AG08395 (cell line): ENCODE measurements at regions not wholly inside any gene's neighbourhood (a gene's known extent, or its start where the extent isn't known, plus 50 kb on each side); places are given as distances from the start of the nearest gene placed in this dataset.
A peak's percentile ranks its signal among the peaks of the same experiment; 100 is the strongest.

Source experiments
- DNase-seq: peaks from one replicate; pipeline ENCODE4 v3.0.0; 2012; ENCODE audit warnings: mixed read lengths, low spot score

DNA sequence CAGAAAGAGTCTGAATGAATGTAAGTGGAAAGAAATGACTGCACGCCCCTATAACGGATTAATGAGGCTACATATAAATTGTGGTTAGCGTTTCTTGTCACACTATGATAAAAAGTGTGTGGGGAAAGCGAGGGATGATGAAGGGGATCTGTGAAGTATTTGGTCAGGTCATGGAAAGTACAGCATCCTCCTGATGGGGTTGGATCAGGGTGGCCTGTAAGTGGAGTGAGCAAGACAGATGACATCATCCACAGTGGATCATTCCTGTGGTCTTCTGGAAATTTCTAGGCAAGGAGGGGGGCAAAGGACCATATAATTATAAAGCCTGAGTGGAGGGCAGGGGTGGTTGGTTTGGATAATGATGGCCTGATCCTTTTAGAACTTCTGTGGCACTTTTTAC, 606.0 kb downstream of the INHBA start:
- peak; percentile 65 for DNase-seq

DNA sequence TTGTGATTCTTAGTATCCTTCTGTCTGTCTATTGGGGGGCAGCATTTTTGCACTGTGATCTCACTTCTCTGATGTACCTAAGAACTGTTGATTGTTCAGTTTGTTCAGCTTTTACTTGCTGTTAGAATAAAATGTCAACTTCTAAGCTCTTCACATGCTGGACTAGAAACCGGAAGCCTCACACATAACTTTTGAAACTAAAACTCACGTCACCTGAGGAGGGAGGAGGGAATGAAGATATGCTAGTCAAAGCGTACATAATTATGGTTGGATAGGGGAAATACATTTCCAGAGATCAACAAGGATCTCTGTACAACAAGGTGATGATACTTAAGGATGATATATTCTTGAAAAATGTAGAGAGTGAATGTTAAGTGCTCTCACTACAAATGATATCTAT, 609.7 kb downstream of the INHBA start:
- no peak for DNase-seq

DNA sequence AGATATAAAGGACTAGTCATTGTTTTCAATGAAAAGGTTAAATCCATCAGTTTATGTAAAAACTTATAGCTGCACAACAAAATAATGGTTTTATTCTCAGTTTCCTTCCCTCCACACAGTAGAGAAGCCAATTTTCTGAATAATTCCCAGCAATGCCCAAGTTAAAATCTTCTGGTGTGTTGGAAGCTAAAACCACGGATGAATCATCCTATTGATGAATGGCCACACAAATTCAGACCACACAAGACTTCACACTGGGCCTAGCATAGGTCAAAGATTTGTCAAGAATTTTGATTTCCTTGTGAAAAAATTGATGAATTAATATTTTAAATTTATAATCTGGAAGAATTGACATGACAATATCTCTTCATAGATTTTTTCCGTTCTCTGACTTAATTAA, 617.6 kb downstream of the INHBA start:
- DNase-seq: peak; percentile 52

DNA sequence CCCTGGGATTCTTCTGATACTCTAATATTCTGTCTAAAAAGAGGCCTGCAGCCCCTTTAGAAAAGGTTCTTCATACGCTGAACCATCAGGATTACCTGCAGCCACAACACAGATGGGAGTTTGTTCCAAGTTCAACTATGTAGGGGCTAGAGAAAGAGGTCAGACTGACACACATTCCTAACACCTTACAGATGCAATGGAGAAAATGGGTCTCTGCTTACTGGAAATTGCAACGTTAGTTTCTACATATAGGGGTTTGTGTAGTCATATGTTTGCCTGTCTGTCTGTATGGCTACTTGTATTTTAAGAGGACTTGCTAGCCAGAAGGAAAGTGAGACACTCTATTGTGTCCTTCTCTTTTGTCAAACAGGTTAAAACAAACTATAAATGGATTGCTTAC, 618.5 kb downstream of the INHBA start:
- DNase-seq: no peak

DNA sequence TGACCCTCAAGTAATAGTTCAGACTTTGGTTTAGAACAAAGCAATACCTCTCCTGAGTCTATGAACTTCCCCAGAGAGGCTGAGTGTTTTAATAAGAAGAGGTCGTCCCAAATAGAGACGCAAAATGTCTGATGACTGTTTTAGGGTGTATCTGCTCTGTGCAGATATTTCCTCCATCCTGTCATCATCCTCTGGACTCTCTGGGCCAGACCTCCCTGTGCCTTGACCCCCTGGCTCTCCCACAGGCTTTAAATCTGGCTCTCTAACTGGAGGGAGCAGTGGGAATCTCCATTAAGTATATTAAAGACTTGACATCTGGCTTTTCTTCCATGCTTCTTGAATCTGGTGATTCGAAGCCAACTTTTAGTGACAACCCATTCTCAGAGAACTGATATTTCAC, 633.3 kb downstream of the INHBA start:
- DNase-seq: no peak

DNA sequence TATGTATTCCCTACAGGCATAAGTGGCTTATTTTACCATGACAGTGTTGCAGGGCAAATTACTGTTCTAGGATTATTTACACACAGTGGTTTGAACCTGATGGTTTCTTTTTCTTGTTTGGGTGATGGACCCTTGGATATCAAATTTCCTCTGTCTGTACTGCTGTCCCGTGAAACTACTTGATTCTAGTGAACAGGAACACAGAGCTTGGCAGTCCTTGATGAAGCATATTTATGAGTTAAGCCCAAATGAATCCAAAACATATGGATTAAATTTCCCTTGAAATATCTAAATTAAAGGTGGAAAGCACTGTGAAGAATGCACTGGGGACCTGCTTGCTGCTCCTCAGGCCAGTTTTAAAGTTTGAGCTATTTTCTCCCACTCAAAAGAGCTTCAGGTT, 635.3 kb downstream of the INHBA start:
- no peak for DNase-seq

DNA sequence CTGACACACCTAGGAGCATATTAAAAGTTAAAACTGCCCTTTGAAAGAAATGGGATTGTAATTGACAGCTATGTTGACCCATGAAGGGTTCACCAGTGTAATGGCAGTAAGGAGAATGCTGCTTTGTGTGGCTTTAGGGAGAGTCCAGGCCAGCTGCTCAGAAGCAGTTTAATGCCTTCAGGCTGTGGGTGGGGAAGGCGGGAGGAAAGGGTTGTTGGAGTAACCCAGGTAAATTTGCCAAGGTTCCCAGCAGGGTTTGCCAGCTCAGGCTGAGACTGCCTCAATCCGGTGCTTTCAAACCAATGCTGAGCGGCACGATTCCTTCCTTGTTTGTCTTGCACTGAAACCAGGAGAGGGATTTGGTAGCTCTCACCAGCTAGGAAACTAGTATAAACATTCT, 637.2 kb downstream of the INHBA start:
- DNase-seq: no peak

DNA sequence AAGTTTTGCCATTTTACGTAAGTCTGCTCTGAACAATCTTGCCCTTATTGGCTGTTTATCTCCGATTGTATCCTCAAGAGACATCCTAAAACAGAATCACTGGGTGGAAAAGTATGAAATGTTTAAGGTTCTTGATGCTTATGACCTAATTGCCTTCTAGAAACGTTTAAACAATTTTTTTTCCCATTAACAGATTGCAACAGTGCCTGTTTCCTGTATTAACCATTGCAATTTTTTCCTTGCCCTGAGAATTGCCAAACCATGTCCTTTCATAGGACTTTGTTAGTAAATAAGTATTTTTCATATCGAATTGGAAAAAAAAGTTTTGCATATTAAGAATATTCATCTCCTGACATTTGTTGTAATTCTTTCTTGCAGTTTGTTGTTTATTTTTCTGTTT, 639.8 kb downstream of the INHBA start:
- DNase-seq: no peak

DNA sequence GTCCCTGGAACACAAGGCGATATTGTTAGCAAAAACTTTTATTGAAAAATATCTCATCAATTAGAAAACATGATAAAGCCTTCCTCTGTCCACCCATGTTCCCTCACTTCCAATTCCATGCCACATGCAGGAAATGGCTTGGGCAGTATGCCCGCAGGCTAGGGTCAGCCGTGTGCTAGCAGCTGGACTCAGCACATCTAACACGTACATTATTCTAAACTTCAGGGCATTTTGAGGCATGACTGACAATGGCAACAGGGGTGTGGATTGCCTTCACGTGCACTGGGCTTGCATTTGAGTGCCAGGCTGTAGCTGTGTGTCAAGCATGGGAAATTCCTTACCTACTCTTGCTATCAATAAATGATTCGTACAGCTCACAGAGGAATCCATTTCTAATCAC, 642.1 kb downstream of the INHBA start:
- DNase-seq: no peak

DNA sequence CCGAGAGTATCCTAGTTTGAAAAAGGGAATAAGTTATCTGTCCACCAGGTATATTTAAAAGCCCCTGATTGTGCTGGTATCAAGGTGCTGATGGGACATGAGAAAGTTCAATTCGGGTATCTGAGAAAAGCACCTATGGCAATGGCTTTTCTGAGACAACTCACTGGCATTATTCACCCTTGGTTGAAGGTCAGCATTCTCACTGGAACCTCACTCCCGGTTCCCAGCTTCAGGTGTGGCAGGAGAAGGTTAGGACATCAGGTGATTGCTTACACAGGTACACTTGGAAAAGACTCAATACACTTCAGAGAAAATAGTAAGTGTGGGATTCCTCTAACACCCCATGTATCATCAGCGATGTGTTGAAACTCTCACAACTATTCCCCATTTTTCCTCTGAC, 643.1 kb downstream of the INHBA start:
- no peak for DNase-seq

DNA sequence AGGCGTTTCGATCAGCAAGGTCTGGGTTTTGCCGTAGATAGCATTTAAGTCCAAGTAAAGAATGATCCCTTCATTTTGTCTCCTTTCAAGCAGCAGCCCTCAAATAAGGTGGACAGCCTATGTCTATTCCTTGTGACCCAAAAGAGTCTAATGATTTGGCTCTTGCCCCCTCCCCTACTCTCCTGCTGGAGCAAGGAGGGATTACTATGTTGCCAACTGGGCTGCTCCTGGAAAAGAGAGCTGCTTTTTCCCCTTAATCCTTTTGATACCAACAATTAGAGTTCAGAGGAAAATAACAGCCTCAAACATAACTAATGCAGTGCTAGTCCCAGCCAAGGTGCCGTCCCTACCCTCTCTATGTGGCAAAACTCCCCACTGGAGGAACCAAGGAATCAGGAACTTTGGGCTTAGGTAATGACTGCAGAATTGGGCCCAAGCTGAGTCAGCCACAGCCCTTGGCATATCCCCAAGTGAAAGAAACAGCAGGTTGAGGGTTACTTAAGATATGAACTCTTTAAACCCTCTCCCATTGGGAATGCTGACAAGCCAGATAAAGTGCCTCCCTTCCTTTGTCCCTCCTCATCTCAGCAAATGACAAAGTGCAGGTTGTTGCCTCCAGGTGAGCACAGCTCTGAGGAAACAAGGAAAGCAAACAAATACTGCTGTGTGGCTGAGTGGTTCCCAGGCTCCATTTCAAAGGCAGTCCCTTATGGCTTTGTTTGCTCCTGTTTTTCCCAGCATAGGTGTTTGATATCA, 643.7 kb downstream of the INHBA start:
- no peak for DNase-seq

DNA sequence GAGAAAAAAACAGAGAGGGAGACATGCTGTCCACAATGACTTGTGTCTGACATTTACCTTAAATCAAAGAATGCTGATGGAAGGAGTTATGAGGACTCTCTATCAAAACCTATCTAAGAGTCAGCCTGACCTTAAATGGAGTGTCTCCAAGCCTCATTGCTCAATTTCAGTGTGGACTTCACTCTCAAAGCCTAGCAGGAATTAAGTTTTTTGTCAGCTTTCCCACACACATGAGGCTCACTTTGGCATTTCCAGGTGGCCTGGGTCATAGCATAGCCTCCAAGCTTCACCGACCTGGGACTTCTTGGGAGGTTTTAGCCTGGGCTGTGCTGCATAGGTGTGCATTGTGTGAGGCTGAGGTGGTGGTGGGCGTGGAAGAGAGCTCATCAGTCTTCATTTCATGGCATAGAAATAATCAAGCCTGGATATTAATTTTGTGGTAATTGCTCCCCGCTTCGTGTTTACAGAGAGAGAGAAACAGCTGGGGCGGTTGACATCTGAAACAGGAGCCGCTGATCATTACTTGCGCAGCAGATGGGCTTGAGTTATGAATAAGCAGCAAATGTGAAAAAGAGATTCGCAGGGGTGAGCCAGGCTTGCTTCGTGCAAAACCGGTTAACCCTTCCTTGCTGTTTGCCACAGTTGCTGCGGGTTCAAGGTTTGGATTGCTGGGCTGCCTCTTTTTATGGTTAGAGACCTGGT, 647.8 kb downstream of the INHBA start:
- DNase-seq: no peak

DNA sequence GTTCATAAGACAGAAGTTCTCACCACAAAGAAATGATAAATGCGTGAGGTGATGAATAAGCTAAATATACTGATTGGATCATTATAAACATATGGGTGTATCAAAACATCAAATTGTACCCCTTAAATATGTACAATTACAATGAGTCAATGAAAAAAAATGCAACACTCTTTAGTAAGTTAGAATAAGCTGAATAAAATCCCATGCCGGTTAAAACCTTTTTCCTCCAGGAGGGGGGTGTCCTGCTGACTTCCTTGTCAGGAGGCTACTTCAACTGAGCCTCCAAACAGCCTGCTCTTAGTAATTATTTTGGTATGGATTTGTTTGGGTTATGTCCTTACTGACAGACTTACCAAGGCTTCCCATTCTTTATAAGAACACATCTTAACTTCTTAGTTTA, 649.1 kb downstream of the INHBA start:
- DNase-seq: peak; percentile 16

DNA sequence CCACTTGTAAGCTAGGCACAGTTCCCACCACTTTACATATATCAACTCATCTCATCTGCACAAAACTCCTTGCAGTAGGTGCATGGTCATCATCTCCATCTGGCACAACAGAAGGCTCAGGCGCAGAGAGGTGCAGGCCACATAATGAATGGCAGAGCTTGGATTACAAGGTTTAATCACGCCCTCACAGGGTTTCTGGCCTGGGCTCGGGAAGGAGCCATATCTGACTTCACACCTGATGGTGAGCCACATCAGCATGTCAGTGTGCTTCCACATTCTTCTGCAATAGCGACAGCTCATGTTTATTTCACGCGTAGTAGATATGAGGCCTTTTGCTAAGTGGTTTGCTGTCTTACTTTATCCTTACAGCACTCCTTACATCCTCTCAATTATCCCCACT, 650.2 kb downstream of the INHBA start:
- DNase-seq: no peak

DNA sequence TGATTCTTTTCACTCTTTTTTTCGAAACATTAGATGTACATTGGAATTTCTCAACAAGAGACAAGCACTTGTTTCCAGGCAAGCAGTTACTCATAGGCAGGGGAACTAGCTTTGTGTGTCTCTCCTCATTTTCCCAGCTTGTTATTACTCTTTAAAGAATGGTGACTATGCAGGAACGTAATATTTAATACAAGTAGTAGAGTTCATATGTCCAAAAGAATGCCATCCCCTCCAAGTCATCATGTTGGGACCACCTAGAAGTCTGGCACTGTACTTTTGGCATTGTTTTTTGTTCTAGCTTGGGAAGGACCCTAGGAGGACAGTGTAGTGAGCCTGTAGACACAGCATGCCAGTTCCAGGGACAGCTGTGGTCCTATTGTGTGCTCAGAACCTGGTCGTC, 650.7 kb downstream of the INHBA start:
- no peak for DNase-seq

DNA sequence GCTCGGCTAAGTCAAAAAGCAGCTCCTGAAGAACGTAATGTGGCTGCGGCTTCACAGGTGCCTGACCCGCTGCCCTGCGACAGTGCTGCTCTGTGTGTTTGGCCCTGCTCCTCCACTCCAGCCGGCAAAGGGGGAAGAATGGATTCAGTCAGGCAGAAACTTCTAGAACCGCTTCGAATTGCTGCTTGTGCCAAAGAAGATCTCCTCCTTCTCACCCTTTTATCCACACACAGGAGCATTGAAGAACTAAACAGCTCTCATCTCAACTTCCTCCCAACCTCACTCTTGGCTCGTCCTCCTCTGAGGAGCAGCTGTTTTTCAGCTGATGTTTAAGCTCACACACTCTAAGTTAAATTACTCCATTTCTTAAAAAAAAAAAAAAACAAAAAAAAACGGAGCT, 651.4 kb downstream of the INHBA start:
- no peak for DNase-seq

DNA sequence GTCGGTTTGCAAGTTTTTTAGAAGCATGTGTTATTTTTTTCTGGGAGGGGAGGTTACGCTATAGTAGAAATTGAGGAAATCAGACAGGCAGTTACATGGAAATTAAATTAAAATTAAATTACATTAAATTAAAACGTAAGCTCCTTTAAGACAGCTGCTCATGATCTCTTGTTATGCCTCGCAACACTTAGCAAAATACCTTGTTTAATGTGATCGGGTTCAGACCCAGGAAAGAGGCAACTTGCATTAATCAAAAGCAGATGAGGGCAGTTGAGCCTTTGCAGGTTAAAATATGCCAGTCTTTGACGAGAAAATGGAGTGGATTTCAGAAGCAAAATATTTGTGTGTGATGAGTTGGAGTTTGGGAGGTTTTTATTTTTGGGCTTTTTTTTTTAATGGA, 651.8 kb downstream of the INHBA start:
- no peak for DNase-seq

DNA sequence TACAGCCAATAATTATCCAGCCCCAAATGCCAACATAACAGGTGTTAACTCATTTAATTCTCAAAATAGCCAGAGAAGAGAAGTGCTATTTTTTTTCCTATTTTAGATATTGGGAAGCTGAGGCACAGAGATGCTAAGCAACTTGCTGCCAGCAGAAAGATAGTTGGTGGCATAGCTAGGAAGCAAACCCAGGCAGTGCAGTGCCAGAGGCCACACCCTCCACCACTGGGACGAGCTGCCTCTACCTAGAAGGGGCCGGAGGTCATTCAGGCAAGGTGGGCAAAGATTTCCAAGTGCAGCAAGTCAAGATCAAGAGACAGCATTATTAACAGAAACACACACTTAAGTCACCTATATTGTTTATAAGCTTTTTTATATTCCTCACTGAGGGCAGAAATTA, 654.1 kb downstream of the INHBA start:
- DNase-seq: no peak

DNA sequence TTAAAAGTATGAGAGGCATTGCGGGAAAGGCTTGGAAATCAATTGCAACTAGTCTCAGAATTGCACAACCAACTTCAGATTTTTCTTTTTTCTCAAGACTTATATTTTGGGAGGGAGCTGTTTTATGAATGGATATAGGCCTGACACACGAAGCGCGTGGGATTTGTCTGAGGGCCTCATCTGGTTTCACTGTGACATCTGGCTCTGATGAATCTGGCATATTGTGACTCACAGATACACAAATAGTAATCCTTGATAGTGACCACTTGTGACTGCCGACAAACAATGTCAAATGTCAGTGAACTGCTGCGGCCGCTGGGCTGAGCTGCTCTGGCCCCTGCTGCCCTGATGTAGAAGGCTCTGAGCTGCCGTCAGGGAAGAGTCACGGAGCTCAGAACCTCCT, 655.1 kb downstream of the INHBA start:
- peak; percentile 72 for DNase-seq

DNA sequence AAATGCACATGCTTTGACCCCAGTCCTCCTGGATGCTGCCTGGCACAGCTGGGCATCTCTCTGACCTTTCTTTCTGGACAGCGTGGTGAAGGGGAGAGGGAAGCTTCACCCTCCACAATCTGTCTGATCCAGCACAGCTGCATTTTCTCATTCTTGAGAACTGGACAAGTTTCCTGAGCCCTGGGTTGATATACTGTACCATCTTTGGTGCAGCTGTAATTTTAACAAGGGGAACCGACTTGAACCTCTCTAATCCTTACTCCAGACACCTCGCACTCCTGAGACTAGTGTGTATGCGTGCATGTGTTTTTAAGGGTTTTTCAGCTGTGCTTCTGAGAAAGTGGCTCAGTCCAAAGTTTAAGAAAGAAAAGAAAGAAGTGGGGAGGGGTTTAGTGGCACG, 655.7 kb downstream of the INHBA start:
- no peak for DNase-seq

DNA sequence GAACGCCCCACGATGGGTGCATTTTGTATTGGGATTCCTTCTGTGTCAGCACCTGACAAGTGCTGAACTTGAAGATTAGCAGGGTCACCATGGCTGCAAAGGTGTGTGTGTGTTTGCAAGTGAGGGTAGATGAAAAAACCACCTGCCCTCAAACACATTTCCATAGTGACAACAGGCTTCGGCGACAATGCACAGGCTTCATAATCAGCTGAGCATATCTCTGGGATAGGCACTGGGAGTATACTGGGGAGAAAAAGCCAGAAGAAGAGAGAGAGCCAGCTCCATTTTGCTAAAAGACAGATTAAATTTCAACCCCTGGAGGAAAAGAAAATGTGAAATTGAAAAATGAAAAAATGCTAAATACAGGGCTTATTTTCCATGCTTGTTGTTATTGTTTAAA, 656.1 kb downstream of the INHBA start:
- DNase-seq: no peak

DNA sequence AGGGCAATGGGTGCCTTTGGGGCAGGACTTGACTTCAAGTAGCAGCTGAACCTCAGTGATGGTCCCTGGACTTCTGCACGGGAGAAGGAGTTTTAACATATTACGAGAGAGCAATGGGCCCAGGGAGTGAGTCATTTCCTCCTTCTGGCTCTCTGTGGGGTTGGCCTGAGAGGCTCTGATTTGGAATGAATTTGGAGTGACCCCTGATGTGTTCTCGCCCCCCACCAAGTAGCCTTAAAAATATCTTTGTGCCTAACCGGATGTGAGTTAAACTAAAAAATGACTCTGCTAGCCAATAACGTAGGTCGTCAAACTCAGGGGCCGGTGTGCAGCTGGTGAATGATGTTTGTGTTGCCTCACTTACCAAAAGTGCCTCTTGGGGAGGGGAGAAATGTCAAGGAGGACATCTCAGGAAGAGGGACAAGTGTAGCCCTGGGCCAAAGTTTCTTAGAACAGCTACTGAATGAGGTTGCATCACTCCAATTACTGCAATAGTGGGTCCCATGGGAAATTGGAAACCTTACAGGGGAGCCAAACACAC, 656.6 kb downstream of the INHBA start:
- DNase-seq: no peak

DNA sequence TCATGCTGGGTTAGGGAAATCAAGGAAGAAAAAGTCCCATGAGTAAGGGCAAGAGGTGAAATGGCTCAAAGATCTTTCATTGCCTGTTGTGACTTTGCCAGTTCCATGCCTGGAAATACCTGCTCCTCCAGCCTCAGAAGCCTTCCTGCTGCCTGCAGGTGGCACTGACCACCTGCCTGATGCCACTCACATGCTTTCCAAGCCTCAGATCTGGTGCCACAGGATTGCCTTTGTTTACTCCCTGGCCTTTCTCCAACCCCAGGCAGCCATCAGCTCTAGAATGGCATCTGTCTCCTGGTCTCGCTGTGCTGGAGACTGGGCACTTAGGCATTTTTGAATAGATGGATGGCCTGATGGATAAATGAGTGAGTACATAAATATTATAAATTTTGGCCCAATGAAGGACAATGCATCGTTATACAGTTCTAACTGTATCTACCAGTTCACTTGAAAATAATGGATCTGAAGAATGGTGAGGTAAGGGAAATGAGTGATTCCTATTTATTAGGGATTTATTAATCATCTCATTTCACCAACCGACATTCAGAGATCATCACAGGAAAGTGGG, 657.2 kb downstream of the INHBA start:
- no peak for DNase-seq
